Right ventricle myocardium superior (tissue), 1 donor: ENCODE measurements at regions not wholly inside any gene's neighbourhood (a gene's known extent, or its start where the extent isn't known, plus 50 kb on each side); places are given as distances from the start of the nearest gene placed in this dataset.
"Not testable (repeated sequence)": the region's sequence is repeated elsewhere in the genome, so short reads cannot be mapped to it uniquely, and the experiment has no call there.

Experiments used
- ATAC-seq: fragments of 200-7000 bp; cut with Tn5 transposase; one replicate; pipeline ENCODE4 v1.9.1; 2020; ENCODE audit warnings: mild to moderate bottlenecking; ENCODE audit not compliant: poor library complexity
- DNase-seq: peaks from one replicate; pipeline ENCODE4 v3.0.0-alpha.2; 2020
- intact Hi-C: fragments of 100-400 bp; cut with DNase I; formaldehyde crosslinking; loops from one replicate; pipeline ENCODE4 v1.11.2; 2022
- donor health status: DM: no; HTN: yes; CAD: no; lungs with severe emphysema.

GRCh38 chr2:124967325-124967724 is 942.2 kb downstream of the CNTNAP5 start:
- intact Hi-C loops: no loop called here
- DNase-seq (no peak), ATAC-seq (no peak)

DNA sequence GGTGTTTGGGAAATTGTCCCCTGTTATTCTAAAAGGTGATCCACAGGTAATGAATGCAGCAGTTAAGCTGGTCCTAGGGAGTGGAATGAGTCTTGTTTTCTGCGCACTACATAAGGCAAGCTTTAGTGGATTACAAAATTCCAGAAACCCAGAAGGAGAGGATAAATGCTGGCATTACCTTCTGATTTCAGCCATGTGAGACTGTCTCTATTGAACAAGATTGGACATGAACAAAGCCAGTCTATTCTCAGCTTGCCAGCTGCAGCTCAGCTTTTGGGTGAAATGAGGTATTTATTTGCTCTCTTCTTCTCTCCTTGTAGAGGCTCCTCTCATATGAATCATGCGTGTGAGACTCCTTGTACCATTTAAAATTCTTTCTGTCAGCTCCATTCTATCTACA is 944.9 kb downstream of the CNTNAP5 start:
- intact Hi-C loops: no loop called here
- no peak for DNase-seq
- no peak for ATAC-seq

DNA sequence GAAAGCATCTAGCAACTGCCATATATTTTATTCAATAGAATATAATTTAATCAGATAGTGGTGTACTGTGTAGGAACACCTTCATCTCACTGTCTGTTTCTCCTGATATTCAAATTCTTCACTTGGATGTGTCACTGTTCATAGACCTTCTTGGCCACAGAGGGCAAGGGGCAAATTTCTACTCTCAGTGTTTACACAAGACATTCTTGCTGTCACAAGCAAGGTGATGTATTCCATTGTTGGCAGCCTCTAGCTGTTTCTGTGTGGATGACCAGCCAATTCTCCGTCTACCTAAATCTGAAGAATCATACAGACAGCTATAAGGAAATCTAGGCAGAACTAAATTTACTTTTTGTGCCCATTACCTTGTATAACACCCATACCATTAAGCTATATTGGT is 948.3 kb downstream of the CNTNAP5 start:
- intact Hi-C loops: no loop called here
- ATAC-seq (no peak), DNase-seq (no peak)

GRCh38 chr2:124975224-124975623 is 950.1 kb downstream of the CNTNAP5 start:
- no peak for ATAC-seq
- no peak for DNase-seq
- intact Hi-C loops: no loop called here

- intact Hi-C loops: no loop called here
- no peak for ATAC-seq
Measured at GRCh38 chr2:124975648-124976047, 950.6 kb downstream of the CNTNAP5 start.

GRCh38 chr2:124978597-124978996 is 953.5 kb downstream of the CNTNAP5 start:
- intact Hi-C loops: no loop called here
- no peak for ATAC-seq
- no peak for DNase-seq

More at GRCh38 chr2:124975648-124976047, 950.6 kb downstream of the CNTNAP5 start:
- no peak for DNase-seq

- DNase-seq (no peak), ATAC-seq (no peak)
- intact Hi-C loops: no loop called here
Measured at GRCh38 chr2:124983595-124983994, 958.5 kb downstream of the CNTNAP5 start.

- ATAC-seq: no peak
- intact Hi-C loops: no loop called here
- DNase-seq: no peak
Measured at GRCh38 chr2:124985270-124985669, 960.2 kb downstream of the CNTNAP5 start.

- intact Hi-C loops: no loop called here
- no peak for ATAC-seq
- no peak for DNase-seq
Measured at GRCh38 chr2:124986136-124986535, 961.0 kb downstream of the CNTNAP5 start.

DNA sequence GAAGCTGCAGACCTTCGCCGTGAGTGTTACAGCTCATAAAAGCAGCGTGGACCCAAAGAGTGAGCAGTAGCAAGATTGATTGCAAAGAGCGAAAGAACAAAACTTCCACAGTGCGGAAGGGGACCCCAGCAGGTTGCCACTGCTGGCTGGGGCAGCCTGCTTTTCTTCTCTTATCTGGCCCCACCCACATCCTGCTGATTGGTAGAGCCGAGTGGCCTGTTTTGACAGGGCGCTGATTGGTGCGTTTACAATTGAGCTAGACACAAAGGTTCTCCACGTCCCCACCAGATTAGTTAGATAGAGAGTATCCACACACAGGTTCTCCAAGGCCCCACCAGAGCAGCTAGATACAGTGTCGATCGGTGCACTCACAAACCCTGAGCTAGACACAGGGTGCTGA is 961.8 kb downstream of the CNTNAP5 start:
- intact Hi-C loops, ATAC-seq, DNase-seq: not testable (repeated sequence)

DNA sequence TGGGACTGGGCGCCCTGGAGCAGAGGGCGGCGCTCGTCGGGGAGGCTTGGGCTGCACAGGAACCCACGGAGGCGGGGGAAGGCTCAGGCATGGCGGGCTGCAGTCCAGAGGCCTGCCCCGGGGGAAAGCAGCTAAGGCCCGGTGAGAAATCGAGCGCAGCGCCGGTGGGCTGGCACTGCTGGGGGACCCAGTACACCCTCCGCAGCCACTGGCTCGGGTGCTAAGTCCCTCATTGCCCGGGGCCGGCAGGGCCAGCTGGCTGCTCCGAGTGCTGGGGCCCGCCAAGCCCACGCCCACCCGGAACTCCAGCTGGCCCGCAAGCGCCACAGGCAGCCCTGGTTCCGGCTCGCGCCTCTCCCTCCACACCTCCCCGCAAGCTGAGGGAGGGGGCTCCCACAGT is 962.3 kb downstream of the CNTNAP5 start:
- ATAC-seq, DNase-seq, intact Hi-C loops: not testable (repeated sequence)

GRCh38 chr2:124988111-124988510 is 963.0 kb downstream of the CNTNAP5 start:
- no peak for ATAC-seq
- DNase-seq: no peak
- intact Hi-C loops: no loop called here

GRCh38 chr2:124988794-124989193 is 963.7 kb downstream of the CNTNAP5 start:
- no peak for DNase-seq
- intact Hi-C loops: no loop called here
- no peak for ATAC-seq

DNA sequence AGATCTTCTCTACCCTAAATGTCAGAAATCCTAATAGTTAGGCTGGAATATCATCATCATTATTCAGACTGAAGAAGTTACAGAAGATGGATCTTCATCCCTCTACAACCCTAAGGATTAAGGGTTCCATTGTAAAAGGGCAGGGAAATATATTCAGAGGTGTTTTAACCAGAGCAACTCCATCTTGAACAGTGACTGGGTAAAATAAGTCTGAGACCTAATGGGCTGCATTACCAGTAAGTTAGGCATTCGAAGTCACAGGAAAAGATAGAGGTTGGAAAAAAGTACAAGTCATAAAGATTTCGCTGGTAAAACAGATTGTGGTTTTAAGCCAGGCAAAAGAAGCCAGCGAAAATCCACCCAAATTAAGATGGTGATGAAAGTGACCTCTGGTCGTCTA is 968.7 kb downstream of the CNTNAP5 start:
- no peak for DNase-seq
- intact Hi-C loops: no loop called here
- no peak for ATAC-seq

DNA sequence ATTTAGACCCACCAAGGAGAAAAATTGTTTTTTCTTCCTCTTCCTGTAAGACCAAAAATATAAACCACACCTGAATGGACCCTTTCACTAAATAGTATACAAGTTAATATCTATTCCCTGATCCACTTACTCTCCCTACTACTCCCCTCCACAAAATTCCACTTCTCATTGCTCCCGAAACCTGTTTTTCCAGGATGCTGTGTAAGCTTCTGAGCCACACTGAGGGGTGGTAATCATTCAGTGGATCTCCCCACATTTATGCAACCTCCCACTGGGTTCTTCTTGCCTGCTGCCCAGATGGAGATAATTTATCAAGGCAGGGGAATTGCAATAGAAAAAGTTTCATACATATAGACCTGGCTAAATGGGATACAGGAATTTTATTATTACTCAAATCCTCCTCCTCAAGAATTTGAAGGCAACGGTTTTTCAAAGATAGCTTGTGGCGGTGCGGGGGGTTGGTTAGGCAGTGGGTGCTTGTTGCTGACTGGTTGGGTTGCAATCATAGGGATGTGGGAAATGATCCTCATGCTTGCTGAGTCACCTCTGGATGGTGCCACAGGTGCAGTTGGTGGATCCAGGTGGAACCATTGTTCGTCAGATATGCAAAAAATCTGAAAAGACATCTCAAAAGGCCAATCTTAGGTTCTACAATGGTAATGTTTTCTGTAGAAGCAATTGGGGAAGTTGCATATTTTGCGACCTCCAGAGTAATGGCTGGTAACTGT is 970.3 kb downstream of the CNTNAP5 start:
- DNase-seq (no peak), ATAC-seq (no peak)
- intact Hi-C loops: no loop called here

DNA sequence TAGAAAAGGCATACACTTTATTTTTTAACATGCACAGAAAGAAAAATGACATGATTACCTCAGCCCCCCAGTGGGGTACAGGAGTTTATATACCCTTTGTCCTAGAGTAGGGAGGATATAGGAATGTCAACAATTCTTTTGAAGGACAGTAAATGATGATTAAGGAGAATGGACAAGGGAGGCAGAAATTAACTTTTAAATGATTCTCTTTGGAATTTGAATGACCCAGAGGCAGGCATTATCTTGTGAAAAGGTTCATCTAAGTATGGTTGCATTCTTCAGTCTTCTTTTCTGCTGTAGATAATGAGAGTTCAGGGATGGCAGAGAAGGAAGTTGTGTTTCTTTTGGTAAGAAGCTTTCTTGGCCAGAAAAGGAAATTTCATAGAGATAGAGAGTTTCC is 971.3 kb downstream of the CNTNAP5 start:
- intact Hi-C loops: no loop called here
- DNase-seq: no peak
- ATAC-seq: no peak

GRCh38 chr2:124999906-125000305 is 974.8 kb downstream of the CNTNAP5 start:
- ATAC-seq: no peak
- DNase-seq: no peak
- intact Hi-C loops: no loop called here

GRCh38 chr2:125004106-125004800 is 979.2 kb downstream of the CNTNAP5 start:
- ATAC-seq (no peak), DNase-seq (no peak)
- intact Hi-C loops: no loop called here

DNA sequence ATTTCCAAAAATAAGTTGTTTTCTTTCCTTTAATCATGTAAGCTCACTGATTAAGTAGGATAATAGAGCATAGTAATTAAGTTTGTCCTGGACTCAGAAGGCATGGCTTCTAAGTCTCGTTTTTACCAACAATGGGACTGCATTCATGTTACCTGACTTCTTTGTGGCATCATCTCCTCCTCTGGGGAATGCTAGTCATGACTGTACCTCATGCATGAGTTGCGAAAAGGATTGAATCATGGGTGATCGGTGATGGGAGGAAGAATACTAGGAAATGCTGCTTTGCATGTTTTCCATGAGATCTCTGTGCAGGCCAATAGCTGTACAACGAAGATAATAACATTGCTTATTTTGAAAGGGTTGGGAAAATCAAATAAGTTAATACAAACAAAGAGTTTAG is 981.6 kb downstream of the CNTNAP5 start:
- no peak for DNase-seq
- ATAC-seq: no peak
- intact Hi-C loops: no loop called here

DNA sequence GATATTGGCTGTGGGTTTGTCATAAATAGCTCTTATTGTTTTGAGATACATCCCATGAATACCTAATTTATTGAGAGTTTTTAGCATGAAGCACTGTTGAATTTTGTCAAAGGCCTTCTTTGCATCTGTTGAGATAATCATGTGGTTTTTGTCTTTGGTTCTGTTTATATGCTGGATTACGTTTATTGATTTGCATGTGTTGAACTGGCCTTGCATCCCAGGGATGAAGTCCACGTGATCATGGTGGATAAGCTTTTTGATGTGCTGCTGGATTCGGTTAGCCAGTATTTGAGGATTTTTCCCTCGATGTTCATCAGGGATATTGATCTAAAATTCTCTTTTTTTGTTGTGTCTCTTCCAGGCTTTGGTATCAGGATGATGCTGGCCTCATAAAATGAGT is 1003.6 kb downstream of the CNTNAP5 start:
- intact Hi-C loops, ATAC-seq, DNase-seq: not testable (repeated sequence)
